NCI-H345 treated with DMSO at 0.1 percent for 48 hours (cell line): ENCODE measurements at regions not wholly inside any gene's neighbourhood (a gene's known extent, or its start where the extent isn't known, plus 50 kb on each side); places are given as distances from the start of the nearest gene placed in this dataset.

ENCODE experiments used
- DNase-seq: peaks from one replicate; lab custom pipeline; 2025; ENCODE audit not compliant: unreplicated experiment; lab: John Stamatoyannopoulos, UW

DNA sequence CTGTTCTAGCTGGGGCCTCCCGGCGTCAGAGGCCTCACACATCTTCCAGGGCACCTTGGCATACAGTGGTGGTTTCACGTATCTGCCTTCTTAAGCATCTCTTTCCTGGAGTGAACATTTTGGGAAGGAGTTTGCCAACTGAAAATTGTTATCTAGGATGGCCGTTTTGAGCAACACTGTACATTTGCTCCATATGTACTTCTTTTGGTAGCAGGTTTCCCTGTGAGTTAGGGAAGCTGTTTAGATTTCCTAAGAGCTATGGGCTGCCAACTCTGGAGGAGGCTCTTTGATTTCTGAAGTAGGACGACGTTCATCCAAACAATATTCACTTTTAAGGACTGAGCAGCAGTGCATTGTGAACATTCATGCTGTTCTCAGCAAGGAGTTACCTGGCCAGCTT lies 665.9 kb downstream of the SQOR start:
- no peak for DNase-seq

DNA sequence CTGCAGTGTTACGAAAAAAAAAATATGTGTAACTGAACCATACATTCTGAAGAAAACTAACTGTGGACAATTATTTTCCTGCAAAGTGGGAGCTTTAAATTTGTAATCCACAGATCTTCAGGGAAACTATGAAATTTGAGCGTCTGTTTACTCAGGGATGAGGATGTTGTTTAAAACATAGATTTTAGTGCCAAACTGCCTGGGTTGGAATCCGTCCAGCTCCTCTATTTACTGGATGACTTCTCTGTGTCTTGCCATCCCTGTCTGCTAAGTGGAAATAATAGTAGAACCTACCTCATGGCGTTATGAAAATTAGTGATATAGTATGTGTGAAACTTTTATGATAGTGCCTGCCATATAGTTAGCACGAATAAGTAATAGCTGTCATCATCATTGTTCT lies 666.5 kb downstream of the SQOR start:
- DNase-seq: no peak

DNA sequence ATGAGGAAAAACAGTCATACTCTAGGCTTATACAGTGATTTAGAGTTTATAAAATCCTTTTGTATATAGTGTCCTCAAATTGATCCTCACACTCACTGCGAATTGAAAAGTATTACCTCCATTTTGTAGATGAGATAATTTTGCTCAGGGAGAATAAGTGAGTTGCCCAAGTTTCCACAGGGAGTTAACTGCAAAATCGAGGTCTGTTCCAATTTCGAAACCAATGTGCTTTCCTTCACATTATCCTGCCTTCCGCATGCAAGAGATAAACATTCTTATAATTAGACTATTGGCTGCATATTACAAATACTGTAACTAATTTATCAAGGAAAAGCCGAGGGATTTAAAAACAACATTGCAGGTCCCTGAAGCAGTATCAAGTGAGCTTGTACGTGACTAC lies 667.0 kb downstream of the SQOR start:
- no peak for DNase-seq

DNA sequence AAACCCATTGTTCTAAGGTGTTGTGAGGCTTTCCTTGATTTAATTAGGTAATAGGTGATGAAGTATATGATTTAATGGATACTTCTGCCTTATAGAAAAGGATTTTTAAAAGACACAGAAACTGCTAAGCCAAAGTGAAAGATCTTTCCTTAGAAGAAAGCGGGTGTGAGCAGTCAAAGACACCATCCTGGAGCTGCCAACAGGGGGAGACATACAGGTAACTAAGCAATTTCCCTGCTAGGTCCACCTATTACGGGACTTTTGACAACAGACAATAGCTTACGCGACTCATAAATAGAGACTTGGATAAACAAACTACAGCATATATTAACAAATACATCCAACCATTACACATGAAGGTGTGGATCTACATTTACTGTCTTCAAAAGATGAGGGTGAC lies 669.5 kb downstream of the SQOR start:
- no peak for DNase-seq

DNA sequence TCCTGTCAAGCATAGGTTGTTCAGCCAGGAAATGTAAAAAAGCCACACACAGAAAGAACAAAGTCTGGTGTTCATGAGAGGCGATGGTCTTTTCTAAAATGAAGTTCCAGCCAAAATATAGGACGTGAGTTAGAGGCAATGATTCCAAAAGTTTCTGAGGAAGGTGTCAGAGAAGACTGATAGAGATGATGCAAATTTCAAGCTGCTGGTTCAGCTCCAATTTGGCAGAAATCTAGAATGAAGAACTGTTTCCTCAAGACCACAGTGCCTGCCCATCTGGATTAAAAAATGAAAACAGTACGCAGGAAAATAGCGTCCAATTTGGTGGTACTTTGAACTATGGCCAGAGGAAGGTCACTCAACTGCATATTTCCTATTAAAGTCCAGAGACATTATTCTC lies 672.9 kb downstream of the SQOR start:
- DNase-seq: no peak

DNA sequence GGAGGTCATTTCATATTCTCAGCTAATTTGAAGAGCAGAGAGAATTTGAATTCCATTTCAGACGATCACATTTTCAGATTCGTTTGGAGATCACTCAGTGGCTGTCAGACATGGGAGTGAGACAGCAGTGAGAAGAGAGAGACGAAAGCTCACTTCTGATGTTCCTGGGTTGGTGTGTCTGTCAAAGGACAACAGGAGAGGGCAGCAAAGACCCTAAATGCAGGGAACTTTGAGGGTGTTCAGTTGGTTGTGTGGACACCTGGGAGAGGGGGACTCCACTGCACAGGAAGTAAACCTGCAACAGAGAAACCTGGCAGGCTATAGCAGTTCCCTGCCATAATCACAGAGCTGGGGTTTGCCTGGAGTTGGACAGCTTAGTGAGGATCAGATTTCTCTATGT lies 675.1 kb downstream of the SQOR start:
- DNase-seq: no peak

DNA sequence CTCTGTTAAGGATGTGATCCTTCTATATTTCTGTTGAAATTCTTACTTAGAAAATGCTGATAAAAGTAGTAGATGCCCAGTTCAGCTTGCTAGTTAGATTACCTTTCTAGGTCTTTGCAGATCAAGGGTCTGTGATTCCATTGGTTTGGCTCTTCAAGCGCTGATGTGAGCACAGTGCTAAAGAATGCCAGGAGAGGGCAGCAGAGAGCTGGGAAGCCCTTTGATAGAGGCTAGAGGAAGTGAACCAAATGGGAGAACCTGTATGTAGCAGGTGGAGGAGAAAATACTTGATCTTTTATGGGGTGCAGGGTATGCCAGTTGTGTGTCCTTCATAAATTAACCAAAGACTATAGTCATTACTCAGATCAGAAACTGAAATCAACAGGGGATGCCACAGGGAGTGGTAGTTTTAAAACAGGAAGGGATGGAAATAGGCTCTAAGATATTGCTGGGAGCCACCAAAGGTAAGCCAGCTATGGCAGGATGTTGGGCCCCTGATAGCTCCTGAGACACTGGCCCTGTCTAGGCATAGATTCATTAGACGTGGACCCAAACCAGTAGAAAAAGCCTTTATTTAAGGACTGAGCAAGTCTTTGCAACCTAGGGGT lies 677.4 kb downstream of the SQOR start:
- DNase-seq: peak; percentile 66

DNA sequence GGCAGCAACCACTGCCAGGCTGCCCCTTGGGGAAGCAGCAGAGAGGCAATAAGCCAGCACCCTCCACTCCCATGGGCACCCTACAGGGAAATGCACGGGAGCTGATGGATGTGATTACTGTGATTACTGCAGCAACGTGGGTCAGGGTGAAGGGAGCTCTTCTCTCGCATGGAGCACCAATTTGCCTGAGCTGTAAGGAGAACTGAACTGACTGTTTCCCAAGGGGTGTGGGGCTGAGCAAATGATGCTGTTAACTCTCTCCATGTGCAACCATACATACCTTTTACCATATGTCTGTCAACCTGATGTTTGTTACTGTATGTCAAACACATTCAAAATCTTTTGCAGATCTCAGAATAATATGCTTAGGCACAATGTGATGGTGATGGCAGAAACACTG lies 680.6 kb downstream of the SQOR start:
- no peak for DNase-seq

DNA sequence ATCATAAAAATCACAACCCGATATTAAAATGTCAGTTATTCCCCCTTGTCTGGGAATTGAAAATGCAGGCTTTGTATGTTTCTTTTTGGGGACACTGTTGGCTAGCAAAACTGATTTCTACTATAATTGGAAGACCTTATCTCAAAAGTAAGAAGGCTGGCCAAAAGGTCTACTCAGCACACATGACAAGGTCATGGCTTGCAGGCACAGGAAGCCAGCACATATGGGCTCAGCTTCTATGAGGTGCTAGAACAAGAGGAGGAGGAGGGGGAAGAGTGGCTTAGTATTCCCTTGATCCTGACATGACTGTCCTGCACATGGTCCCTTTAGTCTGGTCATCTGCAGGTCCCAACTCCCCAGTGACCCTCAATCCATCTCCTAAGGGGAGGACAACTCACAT lies 681.2 kb downstream of the SQOR start:
- no peak for DNase-seq

DNA sequence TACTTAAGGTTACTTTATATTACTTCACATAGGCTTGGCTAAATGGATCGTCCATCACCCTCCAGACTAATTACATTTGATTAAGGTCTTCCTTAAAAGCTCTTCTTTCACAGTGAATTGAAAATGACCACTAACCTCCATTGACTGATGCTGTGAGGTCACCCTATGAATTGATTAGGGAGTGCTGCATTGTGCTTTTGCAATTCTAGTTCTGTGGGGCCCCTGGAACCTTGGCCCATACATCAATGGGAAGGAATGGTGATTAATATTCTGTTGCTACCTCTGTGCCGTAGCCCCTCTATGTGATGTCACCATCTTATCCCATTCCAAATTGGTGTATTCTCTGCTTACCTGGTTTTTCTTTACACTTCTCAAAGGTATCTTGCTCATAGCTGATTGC lies 682.2 kb downstream of the SQOR start:
- DNase-seq: no peak

DNA sequence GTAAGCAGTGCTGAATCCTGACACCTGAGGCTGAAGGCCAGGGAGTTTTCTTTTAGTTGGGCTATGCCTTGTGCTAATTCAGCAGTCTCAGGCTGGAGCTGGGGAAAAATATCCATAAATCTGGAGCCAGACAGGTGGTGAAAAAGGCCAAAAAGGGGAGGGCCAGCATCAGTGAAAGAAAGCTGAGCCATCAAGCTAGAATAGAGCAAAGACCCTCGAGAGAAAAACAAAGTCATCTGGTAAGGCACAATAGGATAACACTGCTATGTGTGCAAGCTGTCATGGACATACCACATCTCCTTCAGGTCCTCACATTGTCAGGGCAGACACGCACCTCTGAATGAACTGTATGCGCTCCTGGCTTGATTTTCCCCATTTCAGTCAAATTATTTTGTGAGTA lies 687.9 kb downstream of the SQOR start:
- DNase-seq: peak; percentile 19

DNA sequence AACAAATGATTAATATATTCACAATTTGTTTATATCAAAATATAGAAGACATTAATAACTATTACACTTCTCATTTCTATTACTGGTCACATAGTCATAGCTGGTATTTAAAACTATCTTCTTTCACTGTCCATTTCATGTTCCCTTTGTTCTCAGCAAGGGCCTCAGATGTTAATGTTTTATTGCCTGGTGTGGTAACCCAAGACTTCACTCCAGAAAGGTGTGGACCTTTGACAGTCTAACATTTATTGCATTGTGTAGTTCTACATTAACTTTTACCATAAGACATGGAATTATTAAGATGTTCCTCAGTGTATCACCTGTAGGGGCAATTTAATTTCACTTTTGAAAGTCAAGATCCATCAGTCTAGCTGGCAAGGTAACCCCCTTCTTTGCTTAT lies 691.3 kb downstream of the SQOR start:
- DNase-seq: no peak

DNA sequence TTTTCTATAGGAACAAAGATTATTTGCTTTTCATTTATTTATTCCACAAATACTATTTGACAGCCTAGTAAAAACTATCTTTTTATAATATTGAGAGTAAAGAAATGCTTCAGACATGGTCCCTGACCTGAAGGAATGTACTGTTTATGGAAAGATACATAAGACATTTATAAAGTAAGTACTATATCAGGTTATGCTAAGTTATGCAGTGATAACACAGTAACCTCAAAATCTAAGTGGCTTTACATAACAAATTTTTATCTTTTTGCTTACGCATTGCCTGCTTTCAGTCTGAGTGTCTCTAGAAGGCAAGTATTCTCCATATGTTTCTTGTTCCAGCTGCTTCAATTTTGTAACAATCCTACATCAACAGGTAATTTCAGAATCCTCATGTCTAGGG lies 694.0 kb downstream of the SQOR start:
- no peak for DNase-seq

DNA sequence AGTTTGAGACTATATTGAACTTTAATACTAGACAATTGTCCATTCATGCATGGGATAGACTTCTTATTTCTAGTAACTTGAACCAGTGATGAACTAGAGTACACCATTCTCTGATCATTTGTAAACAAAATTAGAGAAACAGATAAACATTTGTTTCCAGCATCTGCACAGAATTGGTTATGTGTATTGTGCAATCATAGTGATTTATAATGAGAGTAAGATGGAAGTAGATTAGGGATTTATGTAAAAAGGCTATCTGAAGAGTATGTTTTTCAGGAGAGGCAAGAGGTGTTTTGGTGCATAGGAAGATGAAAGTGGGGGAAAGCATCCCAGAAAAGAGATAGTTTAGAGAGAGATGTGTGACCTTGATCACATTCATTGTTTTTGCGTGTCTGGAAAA lies 695.0 kb downstream of the SQOR start:
- DNase-seq: no peak

DNA sequence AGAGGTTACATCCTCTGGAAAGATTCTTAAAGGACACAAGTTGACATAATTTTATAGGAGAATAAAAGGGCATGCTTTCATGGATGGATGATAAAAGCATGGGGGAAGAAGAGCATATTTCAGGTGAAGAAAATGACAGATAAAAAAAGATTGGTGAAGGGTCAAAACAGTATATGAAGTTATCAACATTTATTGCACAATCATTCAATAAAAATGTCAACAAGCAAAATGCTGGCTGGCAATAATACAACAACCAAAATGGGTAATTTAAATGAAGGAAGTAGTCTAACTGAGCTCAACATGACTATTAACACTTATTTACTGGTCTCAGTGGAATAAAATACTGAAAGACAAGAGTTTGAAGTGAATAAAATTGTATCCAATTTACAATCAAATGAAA lies 696.7 kb downstream of the SQOR start:
- no peak for DNase-seq

DNA sequence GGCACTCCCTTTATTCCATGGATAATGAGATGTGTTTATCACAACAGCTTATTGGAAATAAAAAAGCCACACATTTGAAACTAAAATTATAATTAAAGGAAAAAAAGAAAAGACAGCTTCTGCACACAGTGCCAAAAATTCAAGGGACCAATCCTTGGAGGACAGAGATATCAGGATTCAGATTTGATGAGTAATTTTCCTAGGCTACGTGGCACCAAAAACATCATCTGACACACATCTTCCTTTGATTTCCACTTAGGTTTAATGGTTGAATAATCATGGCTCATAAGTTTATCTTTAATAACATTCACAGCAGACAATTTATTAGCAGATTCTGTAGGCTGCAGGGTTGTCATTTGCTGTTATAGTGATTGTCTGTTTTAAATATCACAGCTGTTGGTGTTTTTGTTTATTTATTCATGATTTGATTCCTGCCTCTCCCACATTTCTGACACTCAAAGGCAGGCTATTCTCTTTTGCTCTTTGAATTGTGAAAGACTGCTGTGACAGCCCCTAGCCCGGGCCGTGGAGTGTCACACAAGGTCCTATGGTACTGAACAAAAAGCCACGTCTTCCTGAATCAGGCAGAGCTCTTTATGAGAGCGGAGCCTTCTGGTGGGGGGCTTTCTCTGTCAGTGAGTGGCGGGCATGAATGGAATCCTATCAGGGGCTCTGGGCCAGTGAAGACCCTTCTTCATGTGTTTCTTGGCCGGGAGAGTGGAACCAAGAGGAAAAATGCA lies 708.5 kb downstream of the SQOR start:
- no peak for DNase-seq

DNA sequence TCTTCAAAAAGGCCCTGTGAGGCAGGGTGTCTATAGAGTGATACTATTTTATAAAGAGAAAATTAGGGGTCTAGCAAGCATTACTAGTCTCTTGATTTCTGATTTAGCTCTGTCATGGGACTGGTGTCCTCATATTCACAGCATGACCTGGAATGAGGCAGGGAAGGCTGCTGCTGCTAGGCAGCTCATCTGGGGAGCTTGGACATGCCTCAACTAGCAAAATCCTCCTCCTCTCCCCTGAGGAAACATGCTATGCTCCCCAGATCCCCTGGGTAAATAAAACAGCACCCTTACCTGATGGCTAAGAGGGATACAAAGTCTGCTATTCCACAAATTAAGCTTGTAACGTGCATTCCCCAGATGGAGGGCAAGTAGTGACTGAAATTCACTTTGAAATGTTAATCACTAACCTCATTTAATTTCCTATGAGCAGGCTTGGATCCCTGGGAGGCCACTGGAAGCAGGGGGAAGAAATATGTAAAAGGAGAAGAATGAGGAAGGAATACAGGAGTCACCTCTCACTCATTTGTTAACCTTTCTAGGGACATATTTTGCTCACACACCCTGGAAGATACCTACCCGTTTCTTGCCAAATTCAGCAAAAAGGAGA lies 709.4 kb downstream of the SQOR start:
- no peak for DNase-seq

DNA sequence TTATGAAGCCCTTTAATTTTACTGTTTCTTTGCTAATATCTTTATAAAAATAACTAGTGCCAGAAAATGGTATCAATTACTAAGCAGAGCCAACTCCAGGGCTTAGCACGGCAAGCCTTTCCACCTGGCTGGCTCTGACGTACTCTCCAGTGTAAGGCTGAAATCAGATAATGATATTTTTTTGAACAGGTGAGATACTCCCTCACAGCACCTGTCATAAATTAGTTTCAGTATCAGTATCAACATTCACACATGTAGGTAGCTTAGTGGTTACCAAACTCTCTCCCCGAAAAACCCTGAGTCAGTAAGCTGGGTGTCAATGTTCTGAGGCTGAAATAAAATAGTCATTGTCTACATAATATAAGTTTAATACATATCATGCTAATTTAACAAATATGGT lies 710.1 kb downstream of the SQOR start:
- DNase-seq: no peak

DNA sequence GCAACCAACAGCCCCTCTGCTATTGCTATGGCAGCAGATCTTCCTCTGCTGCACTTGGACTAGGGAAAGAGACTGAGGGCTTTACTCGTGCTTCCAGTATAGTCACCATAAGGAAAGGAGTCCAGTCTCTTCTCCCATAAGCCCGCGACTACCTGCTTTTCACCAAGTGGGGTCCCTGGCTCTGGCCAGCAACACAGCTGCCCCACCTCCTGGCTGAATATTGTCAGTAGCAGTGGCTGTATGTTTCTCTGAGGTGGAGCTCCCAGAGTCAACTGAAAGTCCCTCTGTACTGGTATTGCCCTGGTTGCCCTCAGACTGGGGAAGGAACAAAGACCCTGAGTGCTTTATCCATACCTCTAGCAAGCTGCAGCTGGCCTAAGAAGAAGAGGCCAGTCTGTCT lies 719.6 kb downstream of the SQOR start:
- no peak for DNase-seq

DNA sequence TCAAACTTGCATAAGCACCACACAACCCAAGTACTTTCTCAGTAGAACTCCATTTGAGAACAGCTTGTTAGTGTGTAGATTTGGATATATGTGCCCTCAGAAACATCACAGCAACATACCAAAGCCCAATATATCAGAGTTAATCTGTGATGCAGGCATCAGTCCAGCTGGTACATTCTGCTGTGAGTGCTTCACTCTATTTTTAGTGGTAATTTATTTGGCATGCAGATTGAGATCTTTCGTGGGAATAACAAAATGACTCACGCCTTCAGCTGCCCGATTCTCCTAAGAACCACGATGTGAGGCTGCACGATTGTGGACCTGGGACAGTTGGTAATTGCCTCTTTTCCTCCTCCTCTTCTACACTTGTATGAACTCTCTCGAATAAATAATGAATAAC lies 730.7 kb downstream of the SQOR start:
- DNase-seq: no peak

DNA sequence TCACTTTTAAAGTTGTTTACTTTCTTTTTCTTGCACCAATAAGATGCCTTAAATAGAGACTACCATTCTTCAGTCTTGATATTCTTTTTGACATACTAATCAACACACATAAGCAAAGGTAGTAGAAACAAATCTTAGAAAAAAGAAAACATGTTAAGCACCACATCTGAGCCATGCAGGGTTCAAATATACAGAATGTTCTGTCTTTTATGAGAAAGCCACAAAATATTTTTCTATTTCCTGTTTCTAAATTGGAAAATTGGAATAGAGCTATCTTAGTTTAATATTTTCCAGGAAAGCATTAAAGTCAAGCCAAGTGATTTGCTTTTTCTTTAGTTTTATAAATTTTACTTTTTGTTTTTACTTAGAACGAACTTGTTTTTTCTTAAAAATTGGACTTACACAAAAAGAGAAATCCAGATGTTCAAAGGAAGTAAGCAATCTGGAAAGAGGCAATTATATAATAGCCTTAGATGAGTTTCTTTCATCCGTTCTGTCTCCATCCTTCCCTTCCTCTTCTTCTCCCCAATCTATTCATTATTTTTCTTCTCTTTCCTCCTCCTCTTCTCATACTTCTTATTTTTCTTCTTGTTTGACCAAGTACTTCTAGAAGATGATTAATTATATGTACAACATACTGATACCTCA lies 731.7 kb downstream of the SQOR start:
- no peak for DNase-seq

DNA sequence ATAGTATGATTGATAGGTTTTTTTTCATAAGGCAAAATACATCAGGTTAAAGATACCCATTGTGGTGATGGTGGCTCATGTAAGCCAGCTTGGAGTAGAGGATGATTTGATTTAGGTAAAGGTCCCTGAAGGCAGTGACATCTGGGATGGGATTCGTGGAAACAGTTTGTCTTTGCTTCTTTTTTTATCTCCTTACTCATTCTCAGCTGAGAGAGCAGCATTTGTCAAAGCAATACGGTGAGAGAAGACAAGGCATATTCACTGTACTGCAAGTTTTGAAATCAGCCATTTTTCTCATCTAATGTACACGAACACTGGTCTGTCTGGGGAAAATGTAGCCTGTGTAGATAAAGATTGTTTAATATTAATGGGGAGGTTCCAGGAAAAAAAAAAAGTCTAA lies 749.1 kb downstream of the SQOR start:
- DNase-seq: no peak
